GM12878 (cell line): ENCODE measurements at regions not wholly inside any gene's neighbourhood (a gene's known extent, or its start where the extent isn't known, plus 50 kb on each side); places are given as distances from the start of the nearest gene placed in this dataset.

Experiments
- ATAC-seq: fragments of 200-7000 bp; cut with Tn5 transposase; 3 replicates; pipeline ENCODE4 v1.9.1; 2020; ENCODE audit warnings: mild to moderate bottlenecking, moderate library complexity
- BruUV-seq: library from RNA; stranded (reverse); fragments of 400-500 nt; replicated peaks from 2 replicates; lab custom pipeline; 2021; lab: Mats Ljungman, UMichigan
- CTCF ChIA-PET: fragments of 300-600 bp; sonication (Branson Sonifier 250); formaldehyde crosslinking; extraction: SDS; loops from one replicate; lab custom pipeline; 2021; ENCODE audit warnings: inconsistent platforms; lab: Yijun Ruan, JAX
- POLR2A ChIA-PET: fragments of 350-600 bp; formaldehyde crosslinking; extraction: SDS; loops from one replicate; lab custom pipeline; 2021; ENCODE audit warnings: inconsistent platforms; lab: Charles Lee
- RAD21 ChIA-PET: fragments of 300-600 bp; sonication (Branson Sonifier 250); formaldehyde crosslinking; loops from one replicate; lab custom pipeline; 2023; ENCODE audit warnings: antibody characterized with exemption; ENCODE audit not compliant: unreplicated experiment; lab: Charles Lee
- SMC1A ChIA-PET: fragments of 300-600 bp; sonication (Branson Sonifier 250); formaldehyde crosslinking; loops from one replicate; lab custom pipeline; 2023; ENCODE audit not compliant: unreplicated experiment, uncharacterized antibody; lab: Charles Lee
- DNase-seq: peaks from one replicate; pipeline ENCODE4 v3.0.0-alpha.2; 2011; ENCODE audit warnings: low read depth, low spot score
- FAIRE-seq: peaks from 3 replicates; lab custom pipeline; 2011; peaks lifted over from hg19 to GRCh38; lab: Jason Lieb, UNC
- H2AFZ ChIP-seq: 2 replicates; pipeline ENCODE4 v1.6.0; 2011; ENCODE audit warnings: low read depth, low read length, control low read depth; ENCODE audit not compliant: control insufficient read depth
- H3K27ac ChIP-seq: 2 replicates; pipeline ENCODE4 v1.5.1; 2011; ENCODE audit warnings: control low read depth; ENCODE audit not compliant: control insufficient read depth, insufficient read depth
- H3K27me3 ChIP-seq, 2 experiments: replicated peaks in 1 of 2; 2 replicates each; pipeline versions ENCODE4 v1.6.0 to v1.6.1; 2011; ENCODE audit warnings: low read length in 1 of 2; ENCODE audit not compliant: control insufficient read depth in 2 of 2, insufficient read depth in 2 of 2
- H3K36me3 ChIP-seq, 2 experiments: 2 replicates each; pipeline ENCODE4 v1.5.1; 2011; ENCODE audit warnings: low read length in 1 of 2; ENCODE audit not compliant: control insufficient read depth in 2 of 2, insufficient read depth in 2 of 2
- H3K4me1 ChIP-seq: 2 replicates; pipeline ENCODE4 v1.6.1; 2011; ENCODE audit warnings: mild to moderate bottlenecking, low read length, moderate library complexity, mixed read lengths; ENCODE audit not compliant: control insufficient read depth, insufficient read depth
- H3K4me2 ChIP-seq: 2 replicates; pipeline ENCODE4 v1.6.0; 2011; ENCODE audit warnings: control low read depth; ENCODE audit not compliant: control insufficient read depth, insufficient read depth
- H3K4me3 ChIP-seq: fragments of 200-600 bp; sonication (generic); 2 replicates; pipeline ENCODE4 v1.5.1; 2016
- H3K79me2 ChIP-seq: 2 replicates; pipeline ENCODE4 v1.6.0; 2011; ENCODE audit warnings: low read length; ENCODE audit not compliant: control insufficient read depth, insufficient read depth
- H3K9ac ChIP-seq: 2 replicates; pipeline ENCODE4 v1.8.0; 2011; ENCODE audit warnings: low read length, control low read depth, mixed read lengths; ENCODE audit not compliant: control insufficient read depth, insufficient read depth
- H3K9me3 ChIP-seq: replicated peaks from 3 replicates; pipeline ENCODE4 v1.5.1; 2011; ENCODE audit warnings: mild to moderate bottlenecking, low read length; ENCODE audit not compliant: control insufficient read depth, insufficient read depth
- H4K20me1 ChIP-seq: 2 replicates; pipeline ENCODE4 v1.6.0; 2011; ENCODE audit not compliant: control insufficient read depth, insufficient read depth
- CHD4 ChIP-seq: fragments of 200-600 bp; sonication (generic); IDR thresholded peaks from 2 replicates; pipeline ENCODE4 v1.6.1; 2016; ENCODE audit warnings: mild to moderate bottlenecking
- KAT2A ChIP-seq: conservative IDR thresholded peaks from 2 replicates; pipeline ENCODE4 v1.6.1; 2011; ENCODE audit warnings: low read depth, low read length; ENCODE audit not compliant: control insufficient read depth
- NBN ChIP-seq: fragments of 450-650 bp; IDR thresholded peaks from 2 replicates; pipeline ENCODE4 v1.6.1; 2016
- POLR2AphosphoS2 ChIP-seq: IDR thresholded peaks from 2 replicates; pipeline ENCODE4 v1.6.1; 2011; ENCODE audit warnings: low read depth, mild to moderate bottlenecking, low read length, improper control_type of control experiment, moderate library complexity
- POLR2AphosphoS5 ChIP-seq: IDR thresholded peaks from 2 replicates; pipeline ENCODE4 v1.6.1; 2011; ENCODE audit warnings: mild to moderate bottlenecking, low read length, inconsistent platforms
- RCOR1 ChIP-seq: conservative IDR thresholded peaks from 2 replicates; pipeline ENCODE4 v1.6.1; 2012; ENCODE audit warnings: low read depth, low read length, improper control_type of control experiment
- REST ChIP-seq: IDR thresholded peaks from 2 replicates; pipeline ENCODE4 v1.6.1; 2012; ENCODE audit warnings: mild to moderate bottlenecking, low read depth, low read length
- SRF ChIP-seq, 2 experiments: IDR thresholded peaks; 2 replicates each; pipeline ENCODE4 v1.6.1; 2011; ENCODE audit warnings: low read depth in 2 of 2, low read length in 2 of 2, mild to moderate bottlenecking in 1 of 2, moderate library complexity in 1 of 2
- ZBTB11 ChIP-seq: fragments of 450-650 bp; formaldehyde crosslinking; IDR thresholded peaks from 2 replicates; pipeline ENCODE4 v1.5.0; 2022; ENCODE audit warnings: mild to moderate bottlenecking, missing genetic modification characterization
- ZNF622 ChIP-seq: fragments of 450-650 bp; IDR thresholded peaks from 2 replicates; pipeline ENCODE4 v1.6.1; 2017; ENCODE audit warnings: mild to moderate bottlenecking, inconsistent platforms
- ZSCAN29 ChIP-seq: fragments of 450-650 bp; IDR thresholded peaks from 2 replicates; pipeline ENCODE4 v1.6.1; 2017; ENCODE audit warnings: mild to moderate bottlenecking, moderate library complexity
- WGBS: methylation state at CpG from one replicate; pipeline ENCODE4 v1.1.6; 2016; ENCODE audit warnings: low lambda C conversion rate; ENCODE audit not compliant: insufficient replicate concordance, insufficient coverage; ENCODE audit errors: missing lambda C conversion rate; 5-methylcytosine and 5-hydroxymethylcytosine counted together
- in situ Hi-C: fragments of 300-500 bp; cut with MboI; formaldehyde crosslinking; loops from 9 replicates; pipeline ENCODE4 v1.14.3; 2018; ENCODE audit warnings: mixed read lengths
- intact Hi-C: fragments of 100-400 bp; cut with micrococcal nuclease; formaldehyde crosslinking; loops from one replicate; pipeline ENCODE4 v1.14.2; 2022; ENCODE audit not compliant: unreplicated experiment
- TF ChIP-seq, protein P1 (sequence below): IDR thresholded peaks from 2 replicates; pipeline ENCODE4 v1.6.1; 2011; ENCODE audit warnings: mild to moderate bottlenecking, low read depth, low read length, moderate library complexity; ENCODE audit not compliant: insufficient replicate concordance
- TF ChIP-seq, protein P2 (sequence below): fragments of 450-650 bp; IDR thresholded peaks from 2 replicates; pipeline ENCODE4 v1.6.1; 2018; ENCODE audit warnings: borderline replicate concordance, mild to moderate bottlenecking; ENCODE audit not compliant: partially characterized antibody

GRCh38 chr22:23452231-23453010 lies 127.7 kb downstream of the IGLL1 start:
- no TSS peak for BruUV-seq
- peaks cover 0 to 1% of the 10 kb centered on the region in 2 experiments; a peak in 3 of 4 replicates for H3K27me3 ChIP-seq
- POLR2A ChIA-PET = no interaction called here
- no peak for DNase-seq
- no peaks in the 10 kb centered on the region for H3K36me3 ChIP-seq
- H3K4me1 ChIP-seq = no peaks in the 10 kb centered on the region
- WGBS = 34% methylated on average over 22 of the region's 23 CpGs
- no peak overlapping the region for H2AFZ ChIP-seq
- intact Hi-C loops = no loop called here
- in situ Hi-C loops = no loop called here
- H3K27ac ChIP-seq = no peak overlapping the region
- H3K9me3 ChIP-seq = no peaks in the 10 kb centered on the region; the same call in 2 of the 3 replicates
- H3K79me2 ChIP-seq = no peaks in the 10 kb centered on the region
- SMC1A ChIA-PET = no interaction called here
- no peak overlapping the region for H3K4me3 ChIP-seq
- H3K4me2 ChIP-seq = no peak overlapping the region
- no peaks in the 10 kb centered on the region for H4K20me1 ChIP-seq
- ATAC-seq = no peak
- RAD21 ChIA-PET = no interaction called here
- no peak for FAIRE-seq
- CTCF ChIA-PET = no interaction called here
- H3K9ac ChIP-seq = no peak overlapping the region
- TF ChIP-seq KAT2A = no peak
- TF ChIP-seq ZBTB11 (CRISPR knock-in tag) = no peak
- TF ChIP-seq CHD4 = no peak
- TF ChIP-seq RCOR1 = no peak
- TF ChIP-seq REST = no peak
- TF ChIP-seq ZSCAN29 = no peak
- TF ChIP-seq POLR2AphosphoS2 = no peak
- TF ChIP-seq, protein P1, sequence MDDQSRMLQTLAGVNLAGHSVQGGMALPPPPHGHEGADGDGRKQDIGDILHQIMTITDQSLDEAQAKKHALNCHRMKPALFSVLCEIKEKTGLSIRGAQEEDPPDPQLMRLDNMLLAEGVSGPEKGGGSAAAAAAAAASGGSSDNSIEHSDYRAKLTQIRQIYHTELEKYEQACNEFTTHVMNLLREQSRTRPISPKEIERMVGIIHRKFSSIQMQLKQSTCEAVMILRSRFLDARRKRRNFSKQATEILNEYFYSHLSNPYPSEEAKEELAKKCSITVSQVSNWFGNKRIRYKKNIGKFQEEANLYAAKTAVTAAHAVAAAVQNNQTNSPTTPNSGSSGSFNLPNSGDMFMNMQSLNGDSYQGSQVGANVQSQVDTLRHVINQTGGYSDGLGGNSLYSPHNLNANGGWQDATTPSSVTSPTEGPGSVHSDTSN = no peak
- no peak for TF ChIP-seq ZNF622
- no peak for TF ChIP-seq NBN
- TF ChIP-seq, protein P2, sequence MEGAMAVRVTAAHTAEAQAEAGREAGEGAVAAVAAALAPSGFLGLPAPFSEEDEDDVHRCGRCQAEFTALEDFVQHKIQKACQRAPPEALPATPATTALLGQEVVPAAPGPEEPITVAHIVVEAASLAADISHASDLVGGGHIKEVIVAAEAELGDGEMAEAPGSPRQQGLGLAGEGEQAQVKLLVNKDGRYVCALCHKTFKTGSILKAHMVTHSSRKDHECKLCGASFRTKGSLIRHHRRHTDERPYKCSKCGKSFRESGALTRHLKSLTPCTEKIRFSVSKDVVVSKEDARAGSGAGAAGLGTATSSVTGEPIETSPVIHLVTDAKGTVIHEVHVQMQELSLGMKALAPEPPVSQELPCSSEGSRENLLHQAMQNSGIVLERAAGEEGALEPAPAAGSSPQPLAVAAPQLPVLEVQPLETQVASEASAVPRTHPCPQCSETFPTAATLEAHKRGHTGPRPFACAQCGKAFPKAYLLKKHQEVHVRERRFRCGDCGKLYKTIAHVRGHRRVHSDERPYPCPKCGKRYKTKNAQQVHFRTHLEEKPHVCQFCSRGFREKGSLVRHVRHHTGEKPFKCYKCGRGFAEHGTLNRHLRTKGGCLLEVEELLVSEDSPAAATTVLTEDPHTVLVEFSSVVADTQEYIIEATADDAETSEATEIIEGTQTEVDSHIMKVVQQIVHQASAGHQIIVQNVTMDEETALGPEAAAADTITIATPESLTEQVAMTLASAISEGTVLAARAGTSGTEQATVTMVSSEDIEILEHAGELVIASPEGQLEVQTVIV = no peak
- no peak for TF ChIP-seq POLR2AphosphoS5
- TF ChIP-seq SRF (IDR thresholded peaks at IDR 0.05; ENCODE audit: low read depth in 2 of 2, low read length in 2 of 2) = no peak
